ENCODE measurements at regions not wholly inside any gene's neighbourhood (a gene's known extent, or its start where the extent isn't known, plus 50 kb on each side); places are given as distances from the start of the nearest gene placed in this dataset.

- no peak for DNase-seq (ENCODE audit: low spot score)
- in situ Hi-C loops (cut with HindIII; ENCODE audit: low sequenced_read_pairs) = no loop called here
Observed at GRCh38 chr13:40211586-40211968, 454.9 kb downstream of the FOXO1 start.

- DNase-seq (ENCODE audit: low spot score) = no peak
- in situ Hi-C loops (cut with HindIII; ENCODE audit: low sequenced_read_pairs) = no loop called here
Observed at GRCh38 chr13:40213779-40214178, 452.7 kb downstream of the FOXO1 start.

GRCh38 chr13:40215311-40215710, 451.1 kb downstream of the FOXO1 start:
- in situ Hi-C loops (cut with HindIII; ENCODE audit: low sequenced_read_pairs) = no loop called here

GRCh38 chr13:40215747-40216146, 450.7 kb downstream of the FOXO1 start:
- no peak for DNase-seq (ENCODE audit: low spot score)
- in situ Hi-C loops (cut with HindIII; ENCODE audit: low sequenced_read_pairs) = no loop called here

More at GRCh38 chr13:40215311-40215710, 451.1 kb downstream of the FOXO1 start:
- DNase-seq (ENCODE audit: low spot score) = no peak

GRCh38 chr13:40217675-40218074, 448.8 kb downstream of the FOXO1 start:
- no peak for DNase-seq (ENCODE audit: low spot score)
- in situ Hi-C loops (cut with HindIII; ENCODE audit: low sequenced_read_pairs) = no loop called here

- in situ Hi-C loops (cut with HindIII; ENCODE audit: low sequenced_read_pairs) = no loop called here
- no peak for DNase-seq (ENCODE audit: low spot score)
Observed at GRCh38 chr13:40220299-40220935, 446.0 kb downstream of the FOXO1 start.

GRCh38 chr13:40221131-40221459, 445.3 kb downstream of the FOXO1 start:
- in situ Hi-C loops (cut with HindIII; ENCODE audit: low sequenced_read_pairs) = no loop called here
- no peak for DNase-seq (ENCODE audit: low spot score)

GRCh38 chr13:40221460-40222201, 444.8 kb downstream of the FOXO1 start:
- in situ Hi-C loops (cut with HindIII; ENCODE audit: low sequenced_read_pairs) = no loop called here
- DNase-seq (ENCODE audit: low spot score) = no peak

- no peak for DNase-seq (ENCODE audit: low spot score)
- in situ Hi-C loops (cut with HindIII; ENCODE audit: low sequenced_read_pairs) = no loop called here
Observed at GRCh38 chr13:40223585-40223984, 442.9 kb downstream of the FOXO1 start.

GRCh38 chr13:40228496-40228895, 437.9 kb downstream of the FOXO1 start:
- DNase-seq (ENCODE audit: low spot score) = no peak
- in situ Hi-C loops (cut with HindIII; ENCODE audit: low sequenced_read_pairs) = no loop called here

- in situ Hi-C loops (cut with HindIII; ENCODE audit: low sequenced_read_pairs) = no loop called here
Observed at GRCh38 chr13:40228990-40229389, 437.5 kb downstream of the FOXO1 start.

GRCh38 chr13:40230833-40231266, 435.6 kb downstream of the FOXO1 start:
- in situ Hi-C loops (cut with HindIII; ENCODE audit: low sequenced_read_pairs) = no loop called here
- DNase-seq (ENCODE audit: low spot score) = no peak

More at GRCh38 chr13:40228990-40229389, 437.5 kb downstream of the FOXO1 start:
- no peak for DNase-seq (ENCODE audit: low spot score)

GRCh38 chr13:40231311-40231710, 435.1 kb downstream of the FOXO1 start:
- in situ Hi-C loops (cut with HindIII; ENCODE audit: low sequenced_read_pairs) = no loop called here

GRCh38 chr13:40231751-40232150, 434.7 kb downstream of the FOXO1 start:
- no peak for DNase-seq (ENCODE audit: low spot score)
- in situ Hi-C loops (cut with HindIII; ENCODE audit: low sequenced_read_pairs) = no loop called here

More at GRCh38 chr13:40231311-40231710, 435.1 kb downstream of the FOXO1 start:
- no peak for DNase-seq (ENCODE audit: low spot score)

GRCh38 chr13:40232311-40233040, 434.0 kb downstream of the FOXO1 start:
- no peak for DNase-seq (ENCODE audit: low spot score)
- in situ Hi-C loops (cut with HindIII; ENCODE audit: low sequenced_read_pairs) = no loop called here

- no peak for DNase-seq (ENCODE audit: low spot score)
- in situ Hi-C loops (cut with HindIII; ENCODE audit: low sequenced_read_pairs) = no loop called here
Observed at GRCh38 chr13:40233731-40234195, 432.7 kb downstream of the FOXO1 start.

GRCh38 chr13:40235160-40235796, 431.2 kb downstream of the FOXO1 start:
- no peak for DNase-seq (ENCODE audit: low spot score)
- in situ Hi-C loops (cut with HindIII; ENCODE audit: low sequenced_read_pairs) = no loop called here

- DNase-seq (ENCODE audit: low spot score) = no peak
- in situ Hi-C loops (cut with HindIII; ENCODE audit: low sequenced_read_pairs) = no loop called here
Observed at GRCh38 chr13:40236566-40237168, 429.8 kb downstream of the FOXO1 start.

- DNase-seq (ENCODE audit: low spot score) = no peak
- in situ Hi-C loops (cut with HindIII; ENCODE audit: low sequenced_read_pairs) = no loop called here
Observed at GRCh38 chr13:40238761-40239160, 427.7 kb downstream of the FOXO1 start.
